ENCODE measurements at regions not wholly inside any gene's neighbourhood (a gene's known extent, or its start where the extent isn't known, plus 50 kb on each side); places are given as distances from the start of the nearest gene placed in this dataset.

- no peak for DNase-seq
- H3K4me3 ChIP-seq (ENCODE audit: low read depth, low read length): no peak overlapping the region
- TF ChIP-seq CTCF (IDR thresholded peaks at IDR 0.05; ENCODE audit: low read depth, low read length): no peak
Observed at GRCh38 chr3:162641317-162641716, 1144.7 kb downstream of the OTOL1 start.

GRCh38 chr3:162641907-162642306 lies 1145.3 kb downstream of the OTOL1 start:
- Histone ChIP-seq H3K27me3 (ENCODE audit: insufficient read depth, low read depth, severe bottlenecking) (no peaks in the 10 kb centered on the region), H3K9me3 (ENCODE audit: severe bottlenecking) (peaks cover 2% of the 10 kb centered on the region), H3K27ac (no peak overlapping the region), H3K36me3 (no peaks in the 10 kb centered on the region), H3K4me3 (ENCODE audit: low read depth, low read length) (no peak overlapping the region)
- DNase-seq: no peak
- no peak for TF ChIP-seq CTCF (IDR thresholded peaks at IDR 0.05; ENCODE audit: low read depth, low read length)

More at GRCh38 chr3:162641317-162641716, 1144.7 kb downstream of the OTOL1 start:
- Histone ChIP-seq H3K27me3 (ENCODE audit: insufficient read depth, low read depth, severe bottlenecking) (no peaks in the 10 kb centered on the region), H3K9me3 (ENCODE audit: severe bottlenecking) (peaks cover 2% of the 10 kb centered on the region), H3K27ac (no peak overlapping the region), H3K36me3 (no peaks in the 10 kb centered on the region)

GRCh38 chr3:162643245-162643644 lies 1146.6 kb downstream of the OTOL1 start:
- Histone ChIP-seq H3K36me3 (no peaks in the 10 kb centered on the region), H3K27ac (no peak overlapping the region), H3K4me3 (ENCODE audit: low read depth, low read length) (no peak overlapping the region), H3K9me3 (ENCODE audit: severe bottlenecking) (peaks cover 5% of the 10 kb centered on the region), H3K27me3 (ENCODE audit: insufficient read depth, low read depth, severe bottlenecking) (no peaks in the 10 kb centered on the region)
- no peak for DNase-seq
- no peak for TF ChIP-seq CTCF (IDR thresholded peaks at IDR 0.05; ENCODE audit: low read depth, low read length)

- H3K9me3 ChIP-seq (ENCODE audit: severe bottlenecking): peaks cover 5% of the 10 kb centered on the region
- no peak for DNase-seq
- no peak overlapping the region for H3K4me3 ChIP-seq (ENCODE audit: low read depth, low read length)
- no peak overlapping the region for H3K27ac ChIP-seq
- no peak for TF ChIP-seq CTCF (IDR thresholded peaks at IDR 0.05; ENCODE audit: low read depth, low read length)
- H3K27me3 ChIP-seq (ENCODE audit: insufficient read depth, low read depth, severe bottlenecking): no peaks in the 10 kb centered on the region
- H3K36me3 ChIP-seq: no peaks in the 10 kb centered on the region
Observed at GRCh38 chr3:162647321-162647720, 1150.7 kb downstream of the OTOL1 start.

GRCh38 chr3:162658003-162658402 lies 1161.4 kb downstream of the OTOL1 start:
- Histone ChIP-seq H3K27ac (no peak overlapping the region), H3K9me3 (ENCODE audit: severe bottlenecking) (no peaks in the 10 kb centered on the region), H3K4me3 (ENCODE audit: low read depth, low read length) (no peak overlapping the region), H3K27me3 (ENCODE audit: insufficient read depth, low read depth, severe bottlenecking) (no peaks in the 10 kb centered on the region), H3K36me3 (no peaks in the 10 kb centered on the region)
- no peak for DNase-seq
- no peak for TF ChIP-seq CTCF (IDR thresholded peaks at IDR 0.05; ENCODE audit: low read depth, low read length)

GRCh38 chr3:162665684-162666391 lies 1169.2 kb downstream of the OTOL1 start:
- Histone ChIP-seq H3K4me3 (ENCODE audit: low read depth, low read length) (no peak overlapping the region), H3K9me3 (ENCODE audit: severe bottlenecking) (no peaks in the 10 kb centered on the region), H3K36me3 (no peaks in the 10 kb centered on the region), H3K27me3 (ENCODE audit: insufficient read depth, low read depth, severe bottlenecking) (no peaks in the 10 kb centered on the region), H3K27ac (no peak overlapping the region)
- DNase-seq: no peak
- TF ChIP-seq CTCF (IDR thresholded peaks at IDR 0.05; ENCODE audit: low read depth, low read length): no peak
